H1 (cell line): ENCODE measurements at regions not wholly inside any gene's neighbourhood (a gene's known extent, or its start where the extent isn't known, plus 50 kb on each side); places are given as distances from the start of the nearest gene placed in this dataset.

Experiments used
- CTCF ChIA-PET: fragments of 300-600 bp; sonication (Branson Sonifier 250); formaldehyde crosslinking; loops from one replicate; lab custom pipeline; 2021; ENCODE audit not compliant: partially characterized antibody; lab: Charles Lee
- POLR2A ChIA-PET: fragments of 300-600 bp; sonication (Branson Sonifier 250); formaldehyde crosslinking; loops from one replicate; lab custom pipeline; 2021; ENCODE audit warnings: inconsistent platforms; ENCODE audit not compliant: partially characterized antibody; lab: Charles Lee
- DNase-seq, 2 experiments: peaks; one replicate each; pipeline versions ENCODE4 v3.0.0 to v3.0.0-alpha.2; 2010 to 2022; ENCODE audit warnings: low spot score in 2 of 2, low read depth in 1 of 2, mixed read lengths in 1 of 2
- FAIRE-seq: peaks from 2 replicates; lab custom pipeline; 2011; peaks lifted over from hg19 to GRCh38; lab: Jason Lieb, UNC
- H2AFZ ChIP-seq: 2 replicates; pipeline ENCODE4 v1.8.1; 2012; ENCODE audit warnings: low read length, inconsistent platforms
- H2AK5ac ChIP-seq: 2 replicates; pipeline ENCODE4 v1.6.1; 2013; ENCODE audit warnings: low read depth, low read length
- H2BK120ac ChIP-seq: replicated peaks from 2 replicates; pipeline ENCODE3; 2013; ENCODE audit warnings: low read depth, low read length, inconsistent platforms
- H2BK12ac ChIP-seq: 2 replicates; pipeline ENCODE4 v1.6.1; 2013; ENCODE audit warnings: low read depth, low read length
- H2BK15ac ChIP-seq: 2 replicates; pipeline ENCODE4 v1.6.1; 2013; ENCODE audit warnings: low read length
- H2BK20ac ChIP-seq: 2 replicates; pipeline ENCODE4 v1.6.1; 2013; ENCODE audit warnings: low read length
- H2BK5ac ChIP-seq: 2 replicates; pipeline ENCODE4 v1.6.1; 2013; ENCODE audit warnings: low read depth, low read length
- H3K14ac ChIP-seq: 2 replicates; pipeline ENCODE4 v1.6.1; 2013; ENCODE audit warnings: inconsistent platforms; ENCODE audit not compliant: insufficient read length
- H3K18ac ChIP-seq: 2 replicates; pipeline ENCODE4 v1.6.1; 2013; ENCODE audit warnings: low read length; ENCODE audit errors: extremely low read depth
- H3K23ac ChIP-seq: 2 replicates; pipeline ENCODE4 v1.6.1; 2013; ENCODE audit warnings: inconsistent platforms; ENCODE audit not compliant: insufficient read length
- H3K23me2 ChIP-seq: 2 replicates; pipeline ENCODE4 v1.6.1; 2013; ENCODE audit warnings: low read depth, low read length
- H3K27ac ChIP-seq: 2 replicates; pipeline ENCODE4 v1.6.1; 2011; ENCODE audit warnings: low read depth, low read length, inconsistent platforms
- H3K27me3 ChIP-seq, 4 experiments: replicated peaks in 1 of 4; 1 replicate in 1 of 4; 2 replicates in 3 of 4; pipeline versions ENCODE4 v1.6.1 to v1.8.1; 2011 to 2013; ENCODE audit warnings: low read length in 3 of 4, mild to moderate bottlenecking in 3 of 4, inconsistent platforms in 2 of 4, mixed read lengths in 2 of 4, moderate library complexity in 1 of 4; ENCODE audit not compliant: control insufficient read depth in 3 of 4, insufficient read depth in 3 of 4; ENCODE audit errors: extremely low read depth in 1 of 4
- H3K36me3 ChIP-seq, 4 experiments: 2 replicates each; pipeline versions ENCODE4 v1.6.1 to v1.8.1; 2011 to 2013; ENCODE audit warnings: mild to moderate bottlenecking in 4 of 4, low read length in 3 of 4, moderate library complexity in 2 of 4, control low read depth in 1 of 4, inconsistent platforms in 1 of 4; ENCODE audit not compliant: insufficient read depth in 4 of 4, control insufficient read depth in 2 of 4
- H3K4ac ChIP-seq: replicated peaks from 2 replicates; pipeline ENCODE3; 2013; ENCODE audit warnings: low read length, low read depth, mixed read lengths, inconsistent platforms; ENCODE audit not compliant: insufficient read length
- H3K4me1 ChIP-seq, 4 experiments: replicated peaks in 1 of 4; 1 replicate in 1 of 4; 2 replicates in 3 of 4; pipeline versions ENCODE4 v1.6.1 to v1.8.1; 2011 to 2013; ENCODE audit warnings: low read length in 3 of 4, inconsistent platforms in 2 of 4, mixed read lengths in 1 of 4; ENCODE audit not compliant: insufficient read depth in 4 of 4, control insufficient read depth in 3 of 4
- H3K4me2 ChIP-seq, 2 experiments: 2 replicates each; pipeline versions ENCODE4 v1.6.1 to v1.8.1; 2011 to 2013; ENCODE audit warnings: low read depth in 2 of 2, low read length in 2 of 2, control low read depth in 1 of 2, inconsistent platforms in 1 of 2, mild to moderate bottlenecking in 1 of 2; ENCODE audit not compliant: insufficient read depth in 1 of 2
- H3K4me3 ChIP-seq, 4 experiments: fragments of 200-600, 300-600 bp in 1 of 4; sonication (generic), shearing (Covaris generic), sonication (Bioruptor Twin) in 1 of 4; 2 replicates each; pipeline versions ENCODE4 v1.5.1 to v1.8.1; 2011 to 2016; ENCODE audit warnings: low read length in 4 of 4, low read depth in 3 of 4, control low read depth in 2 of 4, inconsistent platforms in 2 of 4, mild to moderate bottlenecking in 2 of 4, mixed read lengths in 1 of 4, moderate library complexity in 1 of 4; ENCODE audit not compliant: insufficient read depth in 2 of 4; ENCODE audit errors: extremely low read depth in 1 of 4
- H3K56ac ChIP-seq: replicated peaks from 2 replicates; pipeline ENCODE3; 2013; ENCODE audit warnings: low read depth, mild to moderate bottlenecking, mixed read lengths, low read length, inconsistent platforms; ENCODE audit not compliant: insufficient read length
- H3K79me1 ChIP-seq: 2 replicates; pipeline ENCODE4 v1.6.1; 2013; ENCODE audit warnings: low read depth, low read length, control low read depth
- H3K79me2 ChIP-seq, 2 experiments: 2 replicates each; pipeline versions ENCODE4 v1.6.1 to v1.8.1; 2012 to 2013; ENCODE audit warnings: low read length in 2 of 2, mild to moderate bottlenecking in 2 of 2, inconsistent platforms in 1 of 2; ENCODE audit not compliant: insufficient read depth in 2 of 2, control insufficient read depth in 1 of 2
- H3K9ac ChIP-seq, 4 experiments: replicated peaks in 1 of 4; 1 replicate in 1 of 4; 2 replicates in 3 of 4; pipeline versions ENCODE4 v1.6.1 to v1.8.1; 2011 to 2013; ENCODE audit warnings: low read depth in 3 of 4, low read length in 3 of 4, control low read depth in 2 of 4, mild to moderate bottlenecking in 2 of 4, moderate library complexity in 2 of 4, inconsistent platforms in 1 of 4; ENCODE audit errors: extremely low read depth in 1 of 4
- H3K9me3 ChIP-seq, 2 experiments: 2 replicates each; pipeline versions ENCODE4 v1.6.1 to v1.8.1; 2012 to 2013; ENCODE audit warnings: mild to moderate bottlenecking in 2 of 2, moderate library complexity in 2 of 2, control low read depth in 1 of 2, inconsistent platforms in 1 of 2, low read depth in 1 of 2, low read length in 1 of 2, mixed read lengths in 1 of 2; ENCODE audit not compliant: insufficient read depth in 2 of 2
- H4K20me1 ChIP-seq, 2 experiments: replicated peaks in 1 of 2; 2 replicates each; pipeline versions ENCODE3 to v1.8.1; 2011 to 2013; ENCODE audit warnings: inconsistent platforms in 2 of 2, low read length in 2 of 2, mild to moderate bottlenecking in 1 of 2; ENCODE audit not compliant: insufficient read depth in 2 of 2, control insufficient read depth in 1 of 2
- H4K5ac ChIP-seq: 2 replicates; pipeline ENCODE4 v1.6.1; 2013; ENCODE audit warnings: low read length, low read depth, mixed read lengths, inconsistent platforms; ENCODE audit not compliant: insufficient read length
- H4K8ac ChIP-seq: 2 replicates; pipeline ENCODE4 v1.8.0; 2013; ENCODE audit warnings: mild to moderate bottlenecking, moderate library complexity, low read length, inconsistent platforms; ENCODE audit not compliant: insufficient read depth; ENCODE audit errors: extremely low read depth
- H4K91ac ChIP-seq: replicated peaks from 2 replicates; pipeline ENCODE3; 2013; ENCODE audit warnings: low read length, mixed read lengths, inconsistent platforms; ENCODE audit not compliant: insufficient read length
- CTCF ChIP-seq, 3 experiments: IDR thresholded peaks; 1 replicate in 2 of 3; 2 replicates in 1 of 3; pipeline versions ENCODE4 v1.5.1 to v1.6.1; 2011; ENCODE audit warnings: low read length in 3 of 3, mild to moderate bottlenecking in 3 of 3, inconsistent platforms in 2 of 3, low read depth in 1 of 3, moderate library complexity in 1 of 3; ENCODE audit not compliant: insufficient read depth in 1 of 3; ENCODE audit errors: control extremely low read depth in 1 of 3
- JUND ChIP-seq: IDR thresholded peaks from 2 replicates; pipeline ENCODE4 v1.6.1; 2011; ENCODE audit warnings: mild to moderate bottlenecking, improper control_type of control experiment, low read length
- RAD21 ChIP-seq, 2 experiments: IDR thresholded peaks in 1 of 2; conservative IDR thresholded peaks in 1 of 2; 2 replicates each; pipeline ENCODE4 v1.6.1; 2011; ENCODE audit warnings: low read depth in 2 of 2, low read length in 2 of 2, improper control_type of control experiment in 1 of 2, inconsistent platforms in 1 of 2, mild to moderate bottlenecking in 1 of 2, moderate library complexity in 1 of 2
- SP2 ChIP-seq: IDR thresholded peaks from 2 replicates; pipeline ENCODE4 v1.6.1; 2012; ENCODE audit warnings: mild to moderate bottlenecking, low read length, inconsistent platforms
- WGBS, 2 experiments: shearing (Covaris generic) in 1 of 2; methylation state at CpG; one replicate each; pipeline versions ENCODE4 v1.1.6 to v1.1.7; 2013 to 2015; ENCODE audit warnings: low lambda C conversion rate in 2 of 2, mixed read lengths in 2 of 2, inconsistent platforms in 1 of 2, low coverage in 1 of 2, missing lambda C conversion rate in 1 of 2; ENCODE audit not compliant: insufficient replicate concordance in 2 of 2, insufficient coverage in 1 of 2, insufficient read length in 1 of 2; ENCODE audit errors: extremely low coverage in 1 of 2, missing lambda C conversion rate in 1 of 2; 5-methylcytosine and 5-hydroxymethylcytosine counted together

- H2AFZ ChIP-seq: no peak overlapping the region
Observed at GRCh38 chrY:12621454-12622081, 79.5 kb upstream of the USP9Y start.

More at GRCh38 chrY:12621454-12622081, 79.5 kb upstream of the USP9Y start:
- H3K9me3 ChIP-seq: no peaks in the 10 kb centered on the region
- H3K79me2 ChIP-seq: no peaks in the 10 kb centered on the region
- H3K4ac ChIP-seq: no peak overlapping the region
- no peaks in the 10 kb centered on the region for H4K20me1 ChIP-seq
- H3K27me3 ChIP-seq: no peaks in the 10 kb centered on the region
- no peak overlapping the region for H3K14ac ChIP-seq
- no peak overlapping the region for H2AK5ac ChIP-seq
- no peak overlapping the region for H2BK15ac ChIP-seq
- CTCF ChIA-PET: interaction anchor here (0.7 to 1.1 kb wide), 2 partner anchors 28 to 1199 kb away, joined by 3 read pairs; no protein-coding TSS in a partner anchor
- DNase-seq (peak in 1 of 2 experiments; percentile 49), FAIRE-seq (peak; percentile 55)
- no peak overlapping the region for H3K9ac ChIP-seq
- H2BK20ac ChIP-seq: no peak overlapping the region
- no peak overlapping the region for H4K8ac ChIP-seq
- TF ChIP-seq JUND (no peak), RAD21 (IDR thresholded peaks at IDR 0.05 in 1 of 2, conservative IDR thresholded peaks at IDR 0.05 in 1 of 2; ENCODE audit: low read depth in 2 of 2, low read length in 2 of 2) (peak; percentile 84 to 89), CTCF (IDR thresholded peaks at IDR 0.05; ENCODE audit: control extremely low read depth in 1 of 3, insufficient read depth in 1 of 3, low read depth in 1 of 3, low read length in 3 of 3) (peak in 2 of 3 experiments; percentile 52 to 58; a peak in 3 of 4 replicates), SP2 (no peak)
- no peak overlapping the region for H4K5ac ChIP-seq
- no peak overlapping the region for H4K91ac ChIP-seq
- no peaks in the 10 kb centered on the region for H3K79me1 ChIP-seq
- no peak overlapping the region for H2BK120ac ChIP-seq
- no peak overlapping the region for H2BK12ac ChIP-seq
- no peak overlapping the region for H3K56ac ChIP-seq
- no peak overlapping the region for H3K18ac ChIP-seq
- no peak overlapping the region for H2BK5ac ChIP-seq
- H3K36me3 ChIP-seq: no peaks in the 10 kb centered on the region
- 11% methylated on average over 4 of the region's 16 CpGs; no CpG with 5 or more reads in 1 of the 2 experiments for WGBS, 2 experiments
- no peak overlapping the region for H3K27ac ChIP-seq
- POLR2A ChIA-PET: no interaction called here
- no peak overlapping the region for H3K4me3 ChIP-seq
- no peaks in the 10 kb centered on the region; a peak in 1 of 7 replicates for H3K4me1 ChIP-seq
- H3K23ac ChIP-seq: no peak overlapping the region
- no peaks in the 10 kb centered on the region for H3K23me2 ChIP-seq
- H3K4me2 ChIP-seq: no peak overlapping the region
